OCI-LY1 (cell line): ENCODE measurements at regions not wholly inside any gene's neighbourhood (a gene's known extent, or its start where the extent isn't known, plus 50 kb on each side); places are given as distances from the start of the nearest gene placed in this dataset.

Source experiments
- EZH2 ChIP-seq: fragments of 200-600 bp; sonication (generic), shearing (Covaris generic); IDR thresholded peaks from 2 replicates; pipeline ENCODE4 v1.8.0; 2017; ENCODE audit warnings: borderline replicate concordance, mixed run types, mild to moderate bottlenecking, antibody characterized with exemption, low read length, moderate library complexity, mixed read lengths
- TF ChIP-seq, protein P1 (sequence below): fragments of 200-600 bp; sonication (generic), shearing (Covaris generic); IDR thresholded peaks from 2 replicates; pipeline ENCODE4 v1.5.1; 2017; ENCODE audit warnings: mild to moderate bottlenecking, antibody characterized with exemption, low read length, moderate library complexity, mixed read lengths

DNA sequence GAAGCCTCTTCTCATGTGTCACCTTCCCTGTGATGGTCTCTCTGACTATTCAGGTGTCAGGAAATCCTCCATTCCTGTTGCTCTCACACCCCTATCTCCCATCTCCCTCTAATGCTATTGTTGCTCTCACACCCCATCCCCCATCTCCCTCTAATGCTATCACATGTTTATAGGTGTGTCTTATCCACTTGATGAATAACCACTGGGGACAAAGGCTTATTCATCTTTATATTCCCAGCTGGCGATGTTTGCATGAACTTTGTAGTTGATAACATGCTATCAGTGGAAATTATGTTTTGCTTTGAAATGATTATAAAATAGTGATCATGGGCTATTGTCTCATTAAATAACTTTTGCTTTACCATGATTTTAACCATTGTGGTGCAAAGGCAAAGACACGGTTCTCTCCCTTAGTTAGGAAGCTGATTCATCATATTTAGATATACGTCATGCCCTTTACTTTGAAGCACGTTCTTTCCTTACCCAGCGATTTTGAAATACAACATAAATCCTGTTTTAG, 220.5 kb downstream of the PMAIP1 start:
- TF ChIP-seq, protein P1, sequence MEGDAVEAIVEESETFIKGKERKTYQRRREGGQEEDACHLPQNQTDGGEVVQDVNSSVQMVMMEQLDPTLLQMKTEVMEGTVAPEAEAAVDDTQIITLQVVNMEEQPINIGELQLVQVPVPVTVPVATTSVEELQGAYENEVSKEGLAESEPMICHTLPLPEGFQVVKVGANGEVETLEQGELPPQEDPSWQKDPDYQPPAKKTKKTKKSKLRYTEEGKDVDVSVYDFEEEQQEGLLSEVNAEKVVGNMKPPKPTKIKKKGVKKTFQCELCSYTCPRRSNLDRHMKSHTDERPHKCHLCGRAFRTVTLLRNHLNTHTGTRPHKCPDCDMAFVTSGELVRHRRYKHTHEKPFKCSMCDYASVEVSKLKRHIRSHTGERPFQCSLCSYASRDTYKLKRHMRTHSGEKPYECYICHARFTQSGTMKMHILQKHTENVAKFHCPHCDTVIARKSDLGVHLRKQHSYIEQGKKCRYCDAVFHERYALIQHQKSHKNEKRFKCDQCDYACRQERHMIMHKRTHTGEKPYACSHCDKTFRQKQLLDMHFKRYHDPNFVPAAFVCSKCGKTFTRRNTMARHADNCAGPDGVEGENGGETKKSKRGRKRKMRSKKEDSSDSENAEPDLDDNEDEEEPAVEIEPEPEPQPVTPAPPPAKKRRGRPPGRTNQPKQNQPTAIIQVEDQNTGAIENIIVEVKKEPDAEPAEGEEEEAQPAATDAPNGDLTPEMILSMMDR = no peak
- no peak for TF ChIP-seq EZH2
